ENCODE measurements at regions not wholly inside any gene's neighbourhood (a gene's known extent, or its start where the extent isn't known, plus 50 kb on each side); places are given as distances from the start of the nearest gene placed in this dataset.

- peaks cover 2% of the 10 kb centered on the region for H3K9me3 Mint-ChIP-seq (ENCODE audit: low read depth)
- peaks cover 11% of the 10 kb centered on the region for H3K27me3 Mint-ChIP-seq (ENCODE audit: low read depth)
- no peaks in the 10 kb centered on the region for H3K36me3 Mint-ChIP-seq (ENCODE audit: low read depth)
- DNase-seq (ENCODE audit: low spot score), result no peak
- no peak overlapping the region for H3K4me3 Mint-ChIP-seq (ENCODE audit: unreplicated experiment)
- H3K27ac Mint-ChIP-seq (ENCODE audit: unreplicated experiment), result no peak overlapping the region
- peaks cover 11% of the 10 kb centered on the region for H3K4me1 Mint-ChIP-seq (ENCODE audit: low read depth)
- no peak for TF ChIP-seq CTCF (IDR thresholded peaks at IDR 0.05)
Observed at GRCh38 chr10:47058032-47058702, 146.9 kb downstream of the PTPN20 start.

- peaks cover 2% of the 10 kb centered on the region for H3K9me3 Mint-ChIP-seq (ENCODE audit: low read depth)
- no peak overlapping the region for H3K4me3 Mint-ChIP-seq (ENCODE audit: unreplicated experiment)
- peaks cover 11% of the 10 kb centered on the region for H3K4me1 Mint-ChIP-seq (ENCODE audit: low read depth)
- no peak for TF ChIP-seq CTCF (IDR thresholded peaks at IDR 0.05)
- no peak for DNase-seq (ENCODE audit: low spot score)
- H3K36me3 Mint-ChIP-seq (ENCODE audit: low read depth), result no peaks in the 10 kb centered on the region
- no peak overlapping the region for H3K27ac Mint-ChIP-seq (ENCODE audit: unreplicated experiment)
- peaks cover 11% of the 10 kb centered on the region for H3K27me3 Mint-ChIP-seq (ENCODE audit: low read depth)
Observed at GRCh38 chr10:47058961-47059391, 147.7 kb downstream of the PTPN20 start.

- Mint-ChIP-seq H3K27me3 (ENCODE audit: low read depth) (peaks cover 11% of the 10 kb centered on the region), H3K4me1 (ENCODE audit: low read depth) (peaks cover 11% of the 10 kb centered on the region), H3K36me3 (ENCODE audit: low read depth) (no peaks in the 10 kb centered on the region), H3K9me3 (ENCODE audit: low read depth) (peaks cover 2% of the 10 kb centered on the region), H3K4me3 (ENCODE audit: unreplicated experiment) (no peak overlapping the region), H3K27ac (ENCODE audit: unreplicated experiment) (no peak overlapping the region)
- no peak for TF ChIP-seq CTCF (IDR thresholded peaks at IDR 0.05)
- no peak for DNase-seq (ENCODE audit: low spot score)
Observed at GRCh38 chr10:47059606-47060311, 148.5 kb downstream of the PTPN20 start.

- no peak for TF ChIP-seq CTCF (IDR thresholded peaks at IDR 0.05)
- H3K36me3 Mint-ChIP-seq (ENCODE audit: low read depth), result no peaks in the 10 kb centered on the region
- H3K9me3 Mint-ChIP-seq (ENCODE audit: low read depth), result peaks cover 2% of the 10 kb centered on the region
- H3K4me3 Mint-ChIP-seq (ENCODE audit: unreplicated experiment), result no peak overlapping the region
- peaks cover 11% of the 10 kb centered on the region for H3K4me1 Mint-ChIP-seq (ENCODE audit: low read depth)
- H3K27ac Mint-ChIP-seq (ENCODE audit: unreplicated experiment), result no peak overlapping the region
- H3K27me3 Mint-ChIP-seq (ENCODE audit: low read depth), result peaks cover 11% of the 10 kb centered on the region
- DNase-seq (ENCODE audit: low spot score), result no peak
Observed at GRCh38 chr10:47060356-47060755, 149.1 kb downstream of the PTPN20 start.

GRCh38 chr10:47060993-47061500, 149.8 kb downstream of the PTPN20 start:
- no peaks in the 10 kb centered on the region for H3K36me3 Mint-ChIP-seq (ENCODE audit: low read depth)
- no peak overlapping the region for H3K27ac Mint-ChIP-seq (ENCODE audit: unreplicated experiment)
- DNase-seq (ENCODE audit: low spot score), result no peak
- H3K9me3 Mint-ChIP-seq (ENCODE audit: low read depth), result peaks cover 2% of the 10 kb centered on the region
- peaks cover 11% of the 10 kb centered on the region for H3K27me3 Mint-ChIP-seq (ENCODE audit: low read depth)
- no peak overlapping the region for H3K4me3 Mint-ChIP-seq (ENCODE audit: unreplicated experiment)
- H3K4me1 Mint-ChIP-seq (ENCODE audit: low read depth), result peaks cover 11% of the 10 kb centered on the region
- TF ChIP-seq CTCF (IDR thresholded peaks at IDR 0.05), result no peak
